Liver (tissue), 8 donors: ENCODE measurements at regions not wholly inside any gene's neighbourhood (a gene's known extent, or its start where the extent isn't known, plus 50 kb on each side); places are given as distances from the start of the nearest gene placed in this dataset.

Experiments used
- DNase-seq: peaks from one replicate; pipeline ENCODE4 v3.0.0-alpha.2; 2017; ENCODE audit warnings: low spot score
- H3K27ac ChIP-seq, 2 donors: one replicate each; pipeline ENCODE4 v1.7.0; 2013; ENCODE audit warnings: inconsistent platforms in 2 of 2, low read length in 2 of 2, control low read depth in 1 of 2, low read depth in 1 of 2, mild to moderate bottlenecking in 1 of 2
- H3K27me3 ChIP-seq, 4 donors: one replicate each; pipeline versions ENCODE4 v1.6.1 to v1.7.0; 2013; ENCODE audit warnings: low read length in 3 of 4, inconsistent platforms in 1 of 4, mild to moderate bottlenecking in 1 of 4, moderate library complexity in 1 of 4; ENCODE audit not compliant: control insufficient read depth in 4 of 4, insufficient read depth in 4 of 4
- H3K36me3 ChIP-seq, 4 donors: one replicate each; pipeline versions ENCODE4 v1.6.1 to v1.7.0; 2013; ENCODE audit warnings: low read length in 3 of 4, mild to moderate bottlenecking in 3 of 4, low read depth in 1 of 4, moderate library complexity in 1 of 4; ENCODE audit not compliant: control insufficient read depth in 4 of 4, insufficient read depth in 3 of 4
- H3K4me1 ChIP-seq, 4 donors: one replicate each; pipeline versions ENCODE4 v1.6.1 to v1.7.0; 2013; ENCODE audit warnings: low read length in 3 of 4, mild to moderate bottlenecking in 3 of 4, moderate library complexity in 1 of 4; ENCODE audit not compliant: control insufficient read depth in 4 of 4, insufficient read depth in 4 of 4
- H3K4me3 ChIP-seq, 3 donors: one replicate each; pipeline versions ENCODE4 v1.6.1 to v1.7.0; 2013; ENCODE audit warnings: low read length in 3 of 3, control low read depth in 1 of 3, low read depth in 1 of 3, mild to moderate bottlenecking in 1 of 3
- H3K9ac ChIP-seq, 2 donors: one replicate each; pipeline ENCODE4 v1.7.0; 2013; ENCODE audit warnings: low read length in 2 of 2, mild to moderate bottlenecking in 2 of 2, moderate library complexity in 2 of 2, control low read depth in 1 of 2, low read depth in 1 of 2
- H3K9me3 ChIP-seq, 4 donors: one replicate each; pipeline versions ENCODE4 v1.6.1 to v1.7.0; 2013; ENCODE audit warnings: low read length in 3 of 4; ENCODE audit not compliant: control insufficient read depth in 4 of 4
- FOXA1 ChIP-seq: IDR thresholded peaks from 2 replicates; pipeline ENCODE4 v1.6.1; 2016; ENCODE audit warnings: antibody characterized with exemption
- FOXA2 ChIP-seq: IDR thresholded peaks from 2 replicates; pipeline ENCODE4 v1.6.1; 2016; ENCODE audit warnings: antibody characterized with exemption
- HNF4A ChIP-seq, 2 donors: conservative IDR thresholded peaks; 2 replicates each; pipeline ENCODE4 v1.6.1; 2016; ENCODE audit warnings: antibody characterized with exemption in 2 of 2, mild to moderate bottlenecking in 2 of 2
- JUND ChIP-seq, 2 donors: IDR thresholded peaks; 2 replicates each; pipeline ENCODE4 v1.6.1; 2016; ENCODE audit warnings: antibody characterized with exemption in 2 of 2
- NR2F2 ChIP-seq: IDR thresholded peaks from 2 replicates; pipeline ENCODE4 v1.6.1; 2016; ENCODE audit warnings: antibody characterized with exemption
- RAD21 ChIP-seq, 2 donors: IDR thresholded peaks; 2 replicates each; pipeline ENCODE4 v1.6.1; 2016; ENCODE audit warnings: antibody characterized with exemption in 2 of 2, mild to moderate bottlenecking in 2 of 2
- RXRA ChIP-seq, 2 donors: IDR thresholded peaks; 2 replicates each; pipeline ENCODE4 v1.6.1; 2017 to 2018; ENCODE audit warnings: antibody characterized with exemption in 2 of 2, mild to moderate bottlenecking in 1 of 2
- SP1 ChIP-seq: IDR thresholded peaks from 2 replicates; pipeline ENCODE4 v1.6.1; 2018; ENCODE audit warnings: antibody characterized with exemption, mild to moderate bottlenecking
- TAF1 ChIP-seq: conservative IDR thresholded peaks from 2 replicates; pipeline ENCODE4 v1.6.1; 2016; ENCODE audit warnings: antibody characterized with exemption, mild to moderate bottlenecking
- YY1 ChIP-seq: IDR thresholded peaks from 2 replicates; pipeline ENCODE4 v1.6.1; 2016; ENCODE audit warnings: antibody characterized with exemption, mild to moderate bottlenecking
- WGBS: extraction: QIAGEN DNeasy Blood & Tissue Kit; methylation state at CpG from one replicate; pipeline ENCODE4 v1.1.7; 2013; 5-methylcytosine and 5-hydroxymethylcytosine counted together
- TF ChIP-seq, protein P1 (sequence below): fragments of 150-350 bp; IDR thresholded peaks from 2 replicates; pipeline ENCODE4 v1.5.1; 2017; ENCODE audit warnings: improper control_type of control experiment, low read depth, low read length; ENCODE audit not compliant: missing input control
- TF ChIP-seq, protein P2 (sequence below): IDR thresholded peaks from 2 replicates; pipeline ENCODE4 v1.6.1; 2016; ENCODE audit warnings: antibody characterized with exemption
- donor health status: healthy.
- donor health status: healthy.
- donor health status: healthy.
- donor health status: healthy.
- donor health status: healthy.

DNA sequence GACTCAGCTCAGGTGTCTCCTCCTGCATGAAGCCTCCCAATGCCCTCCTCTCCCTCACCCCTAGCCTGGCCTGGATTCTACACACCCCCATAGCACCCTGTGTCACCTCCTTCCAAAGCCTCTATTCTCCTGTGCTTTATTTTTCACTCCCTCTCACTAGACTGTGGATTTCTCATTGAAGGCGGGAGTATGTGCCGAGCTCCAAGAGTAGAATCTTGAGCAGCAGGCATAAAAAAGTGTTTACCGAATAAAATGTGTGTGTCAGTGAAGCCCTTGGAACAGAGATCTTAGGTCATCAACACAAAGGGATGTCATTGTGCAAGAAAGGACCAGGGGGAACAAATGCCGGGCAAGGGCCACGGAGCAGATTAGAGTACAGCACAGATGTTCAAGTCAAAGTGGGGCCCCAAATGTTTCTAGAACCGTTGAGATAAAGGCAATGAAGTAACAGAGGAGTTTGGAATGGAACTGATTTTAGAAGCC, 106.1 kb upstream of the TMEM170B start:
- H3K9me3 ChIP-seq = no peaks in the 10 kb centered on the region
- no peaks in the 10 kb centered on the region for H3K36me3 ChIP-seq
- peaks cover 2 to 20% (median 14%) of the 10 kb centered on the region in 4 donors for H3K4me1 ChIP-seq
- no peak for DNase-seq
- no peak overlapping the region for H3K4me3 ChIP-seq
- peak; percentile 34 to 39 for TF ChIP-seq HNF4A (conservative IDR thresholded peaks at IDR 0.05)
- TF ChIP-seq NR2F2 = no peak
- TF ChIP-seq RXRA (IDR thresholded peaks at IDR 0.05) = peak in 1 of 2 donors; percentile 8
- no peak overlapping the region for H3K9ac ChIP-seq
- no peaks in the 10 kb centered on the region for H3K27me3 ChIP-seq
- 78% methylated on average over 6 of the region's 6 CpGs for WGBS
- no peak overlapping the region for H3K27ac ChIP-seq

DNA sequence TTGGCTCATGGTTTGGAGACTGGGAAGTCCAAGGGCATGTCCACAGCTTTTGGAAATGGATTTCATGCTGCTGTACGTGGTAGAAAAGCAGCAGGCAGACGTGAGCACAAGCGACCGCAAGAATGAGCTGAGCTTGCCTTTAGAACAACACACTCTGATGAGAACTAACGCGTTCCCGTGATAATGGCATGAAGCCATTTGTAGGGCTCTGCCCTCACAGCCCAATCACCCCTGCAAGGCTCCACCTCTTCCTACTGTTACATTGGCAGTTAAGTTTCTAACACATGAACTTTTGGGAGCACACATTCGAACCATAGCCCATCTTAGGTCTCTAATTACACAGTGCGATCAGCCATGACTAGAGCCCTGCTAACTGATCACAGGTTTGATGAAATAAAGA, 107.5 kb upstream of the TMEM170B start:
- no peak for DNase-seq
- H3K9ac ChIP-seq = no peak overlapping the region
- H3K4me1 ChIP-seq = peaks cover 2 to 17% (median 11%) of the 10 kb centered on the region in 4 donors
- no peaks in the 10 kb centered on the region for H3K9me3 ChIP-seq
- WGBS = 91% methylated on average over 9 of the region's 9 CpGs
- H3K27ac ChIP-seq = no peak overlapping the region
- H3K4me3 ChIP-seq = no peak overlapping the region
- no peaks in the 10 kb centered on the region for H3K36me3 ChIP-seq
- no peak for TF ChIP-seq HNF4A (conservative IDR thresholded peaks at IDR 0.05)
- no peak for TF ChIP-seq RAD21 (IDR thresholded peaks at IDR 0.05)
- no peaks in the 10 kb centered on the region for H3K27me3 ChIP-seq

DNA sequence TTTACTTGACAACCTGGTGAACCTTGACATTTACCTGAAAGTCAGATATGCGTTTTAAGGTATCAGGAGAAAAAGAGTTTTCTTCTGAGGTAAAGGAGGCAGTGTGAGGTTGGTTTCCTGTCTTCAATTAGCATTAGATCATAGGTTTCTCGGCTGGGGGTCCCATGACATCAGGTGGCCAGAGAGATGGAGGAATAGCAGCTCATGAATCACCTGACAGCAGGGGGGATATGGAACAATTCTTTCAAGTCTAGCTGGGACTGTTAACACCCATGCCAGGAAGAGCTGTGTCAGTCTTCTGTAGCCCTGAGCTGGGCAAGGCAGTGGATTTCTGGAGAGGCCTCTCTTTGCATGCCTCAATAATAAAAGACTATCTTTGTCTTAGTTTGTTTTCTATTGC, 108.0 kb upstream of the TMEM170B start:
- TF ChIP-seq YY1 (no peak), TAF1 (no peak), FOXA1 (no peak)
- TF ChIP-seq, protein P1, sequence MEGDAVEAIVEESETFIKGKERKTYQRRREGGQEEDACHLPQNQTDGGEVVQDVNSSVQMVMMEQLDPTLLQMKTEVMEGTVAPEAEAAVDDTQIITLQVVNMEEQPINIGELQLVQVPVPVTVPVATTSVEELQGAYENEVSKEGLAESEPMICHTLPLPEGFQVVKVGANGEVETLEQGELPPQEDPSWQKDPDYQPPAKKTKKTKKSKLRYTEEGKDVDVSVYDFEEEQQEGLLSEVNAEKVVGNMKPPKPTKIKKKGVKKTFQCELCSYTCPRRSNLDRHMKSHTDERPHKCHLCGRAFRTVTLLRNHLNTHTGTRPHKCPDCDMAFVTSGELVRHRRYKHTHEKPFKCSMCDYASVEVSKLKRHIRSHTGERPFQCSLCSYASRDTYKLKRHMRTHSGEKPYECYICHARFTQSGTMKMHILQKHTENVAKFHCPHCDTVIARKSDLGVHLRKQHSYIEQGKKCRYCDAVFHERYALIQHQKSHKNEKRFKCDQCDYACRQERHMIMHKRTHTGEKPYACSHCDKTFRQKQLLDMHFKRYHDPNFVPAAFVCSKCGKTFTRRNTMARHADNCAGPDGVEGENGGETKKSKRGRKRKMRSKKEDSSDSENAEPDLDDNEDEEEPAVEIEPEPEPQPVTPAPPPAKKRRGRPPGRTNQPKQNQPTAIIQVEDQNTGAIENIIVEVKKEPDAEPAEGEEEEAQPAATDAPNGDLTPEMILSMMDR = no peak
- TF ChIP-seq, protein P2, sequence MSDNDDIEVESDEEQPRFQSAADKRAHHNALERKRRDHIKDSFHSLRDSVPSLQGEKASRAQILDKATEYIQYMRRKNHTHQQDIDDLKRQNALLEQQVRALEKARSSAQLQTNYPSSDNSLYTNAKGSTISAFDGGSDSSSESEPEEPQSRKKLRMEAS = no peak
- Histone ChIP-seq H3K4me1 (peaks cover 2 to 13% (median 9%) of the 10 kb centered on the region in 4 donors), H3K27ac (no peak overlapping the region)

DNA sequence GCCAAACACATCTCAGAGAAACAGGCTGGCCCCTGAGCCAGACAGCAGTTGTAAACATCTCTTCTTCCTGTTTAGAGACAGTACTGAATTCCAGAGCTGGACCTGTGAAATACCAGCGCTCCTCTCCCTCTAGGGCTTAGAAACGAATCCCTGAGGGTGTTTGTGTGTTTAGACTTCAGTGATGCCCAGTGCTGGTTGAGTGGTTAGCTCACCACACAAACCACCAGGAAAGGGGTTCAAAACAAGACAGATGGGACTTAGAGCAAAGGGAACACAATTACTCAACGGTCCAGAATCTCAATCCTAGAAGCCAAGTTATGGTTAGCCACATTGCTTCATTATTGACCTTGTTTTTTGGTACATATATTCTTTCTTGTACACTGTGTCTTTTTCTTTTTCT, 108.7 kb upstream of the TMEM170B start:
- Histone ChIP-seq H3K4me1 (peaks cover 0 to 6% (median 3%) of the 10 kb centered on the region in 4 donors), H3K9me3 (no peaks in the 10 kb centered on the region), H3K27me3 (no peaks in the 10 kb centered on the region), H3K9ac (no peak overlapping the region), H3K27ac (peak overlapping the region in 1 of 2 donors; percentile 26), H3K4me3 (no peak overlapping the region), H3K36me3 (no peaks in the 10 kb centered on the region)
- no peak for TF ChIP-seq FOXA2
- TF ChIP-seq, protein P2 = no peak
- TF ChIP-seq SP1 = peak; percentile 13
- TF ChIP-seq JUND (IDR thresholded peaks at IDR 0.05) = peak in 1 of 2 donors; percentile 3
- TF ChIP-seq NR2F2 = no peak
- no peak for TF ChIP-seq FOXA1
- peak in 1 of 2 donors; percentile 26 for TF ChIP-seq RAD21 (IDR thresholded peaks at IDR 0.05)
- peak in 1 of 2 donors; percentile 6 for TF ChIP-seq HNF4A (conservative IDR thresholded peaks at IDR 0.05)
- WGBS = 51% methylated on average over 3 of the region's 3 CpGs
- DNase-seq = no peak

More for the DNA sequence above, 108.0 kb upstream of the TMEM170B start:
- H3K4me3 ChIP-seq = no peak overlapping the region
- H3K9ac ChIP-seq = no peak overlapping the region
- WGBS = 87% methylated on average over 2 of the region's 2 CpGs
- H3K27me3 ChIP-seq = no peaks in the 10 kb centered on the region
- no peaks in the 10 kb centered on the region for H3K9me3 ChIP-seq
- DNase-seq = no peak
- H3K36me3 ChIP-seq = no peaks in the 10 kb centered on the region
